HG03378 (cell line): ENCODE measurements at regions not wholly inside any gene's neighbourhood (a gene's known extent, or its start where the extent isn't known, plus 50 kb on each side); places are given as distances from the start of the nearest gene placed in this dataset.

Experiments used
- ATAC-seq: cut with Tn5 transposase; IDR thresholded peaks from one replicate; pipeline ENCODE4 v1.9.1; 2021; ENCODE audit warnings: mild to moderate bottlenecking, moderate library complexity; ENCODE audit not compliant: unreplicated experiment

DNA sequence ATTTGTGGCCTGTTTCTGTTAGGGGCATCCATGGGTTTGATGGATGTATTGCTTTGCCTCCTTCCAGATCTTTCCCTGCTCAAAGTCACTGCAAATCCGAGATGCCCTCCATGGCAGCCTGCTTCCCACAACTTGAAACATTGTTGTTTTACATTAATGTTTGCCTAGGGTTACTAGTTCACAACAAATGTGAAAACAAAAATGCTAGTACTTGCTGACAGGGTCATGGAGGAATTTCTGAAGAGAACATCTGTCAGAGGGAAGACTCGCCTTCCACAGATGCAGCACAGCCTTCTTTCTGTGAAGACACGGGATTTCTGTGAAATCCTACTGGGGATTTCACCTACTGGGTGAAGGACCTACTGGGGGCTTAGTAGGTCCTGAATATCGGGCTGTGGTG, 260.0 kb upstream of the FN1 start:
- no peak for ATAC-seq

DNA sequence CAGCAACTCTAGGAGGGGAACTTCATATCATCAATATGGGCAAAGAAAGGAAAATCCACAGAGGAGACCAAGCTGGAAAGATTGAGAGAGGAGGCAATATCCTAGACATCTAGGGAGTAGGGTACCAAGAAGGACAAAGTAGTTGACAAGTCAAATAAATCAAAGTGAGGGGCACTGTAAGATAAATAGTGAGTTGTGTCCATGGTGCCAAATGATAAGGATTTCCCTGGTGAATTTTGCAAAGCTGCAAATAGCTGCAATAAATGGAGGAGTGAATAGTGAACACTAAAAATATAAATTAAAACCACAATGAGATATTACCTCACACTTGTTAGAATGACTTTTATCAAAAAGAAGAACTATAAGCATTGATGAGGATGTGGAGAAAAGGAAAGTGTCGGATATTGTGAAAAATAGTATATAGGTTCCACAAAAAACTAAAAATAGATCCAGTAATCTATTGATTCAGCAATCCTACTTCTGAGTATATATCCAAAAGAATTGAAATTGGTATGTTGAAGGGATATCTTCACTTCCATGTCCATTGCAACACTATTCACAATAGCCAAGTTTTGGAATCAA, 258.2 kb upstream of the FN1 start:
- ATAC-seq = no peak

DNA sequence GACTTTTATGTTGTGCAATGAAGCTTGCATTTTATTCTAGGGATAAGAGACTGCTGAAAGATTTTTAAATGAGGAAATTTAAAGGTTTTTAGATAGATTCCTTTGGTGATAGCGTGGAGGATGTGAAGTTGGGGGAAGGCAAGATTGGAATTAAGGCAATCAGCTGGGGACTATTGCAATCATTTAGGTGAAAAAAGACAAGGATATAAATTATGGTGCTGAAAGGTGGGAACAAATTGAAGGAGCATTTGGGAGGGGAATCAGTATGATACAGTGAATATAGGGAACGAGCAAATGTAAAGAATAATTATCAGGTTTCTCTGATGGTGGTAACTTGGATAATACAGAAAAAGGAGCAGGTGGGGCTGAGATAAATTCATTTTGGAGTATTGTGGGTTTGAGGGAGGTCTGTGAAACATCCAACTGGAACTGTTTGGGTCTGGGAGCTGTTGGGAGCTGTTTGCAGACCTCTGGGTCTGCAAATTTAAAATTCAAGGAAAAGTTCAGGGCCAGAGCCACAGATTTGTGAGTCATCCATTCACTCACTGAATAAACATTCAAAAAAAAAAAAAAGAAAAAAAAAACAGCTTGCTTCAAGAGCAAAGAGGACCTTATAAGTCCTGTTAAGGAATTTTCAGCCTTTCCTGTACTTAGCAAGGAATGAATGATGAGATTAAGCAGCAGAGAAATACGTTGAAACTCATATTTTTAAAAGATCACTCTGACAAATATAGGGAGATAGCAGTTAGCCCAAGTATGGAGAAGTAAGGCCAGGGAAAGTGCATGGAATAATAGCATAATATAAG, 257.5 kb upstream of the FN1 start:
- ATAC-seq = no peak

DNA sequence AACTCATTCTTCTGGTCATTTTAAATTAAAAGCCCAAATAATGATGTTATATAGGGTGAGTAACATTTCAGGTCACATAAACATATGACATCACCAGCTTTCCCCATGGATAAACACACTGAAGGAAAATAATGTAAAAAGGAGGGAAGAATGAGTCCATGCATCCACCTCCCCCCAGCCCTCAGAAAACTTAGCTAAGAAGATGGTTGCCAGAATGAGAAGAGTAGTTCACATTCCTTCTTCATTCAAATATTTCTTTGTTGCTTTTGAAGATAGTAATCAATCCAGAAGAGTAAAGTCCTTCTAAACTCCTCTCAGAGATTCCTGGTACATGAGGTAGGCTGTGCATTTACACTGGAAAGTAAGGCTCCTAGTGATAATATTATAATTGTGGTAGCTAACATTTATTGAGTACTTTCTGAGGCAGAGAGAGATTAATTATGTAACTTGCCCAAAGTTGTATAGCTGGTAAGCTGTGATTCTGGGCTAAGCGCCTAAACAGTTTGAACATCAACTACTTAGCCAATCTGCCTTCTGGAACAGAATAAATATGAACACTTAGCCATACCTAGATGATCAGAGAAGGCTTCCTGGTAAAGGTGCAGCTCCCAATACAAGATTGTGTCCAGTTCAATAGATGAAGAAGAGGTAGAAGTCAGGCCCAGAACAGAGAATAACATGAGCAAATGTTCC, 256.7 kb upstream of the FN1 start:
- ATAC-seq = no peak

DNA sequence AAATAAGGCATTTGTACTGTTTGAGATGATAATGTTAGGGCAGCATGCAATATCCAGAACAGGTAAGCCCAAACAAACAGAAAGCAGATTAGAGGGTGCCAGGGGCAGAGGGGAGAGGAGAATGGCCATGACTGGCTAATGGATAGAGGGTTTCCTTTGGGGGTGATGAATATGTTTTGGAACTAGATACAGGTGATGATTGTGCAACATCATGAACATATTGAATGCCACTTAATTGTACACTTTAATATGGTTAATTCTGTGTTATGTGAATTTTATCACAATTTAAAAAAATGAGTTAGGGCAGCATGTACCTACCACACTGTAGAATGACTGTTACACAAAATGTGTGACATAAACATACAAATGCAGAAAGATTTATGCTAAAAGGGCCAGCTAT, 255.5 kb upstream of the FN1 start:
- no peak for ATAC-seq

DNA sequence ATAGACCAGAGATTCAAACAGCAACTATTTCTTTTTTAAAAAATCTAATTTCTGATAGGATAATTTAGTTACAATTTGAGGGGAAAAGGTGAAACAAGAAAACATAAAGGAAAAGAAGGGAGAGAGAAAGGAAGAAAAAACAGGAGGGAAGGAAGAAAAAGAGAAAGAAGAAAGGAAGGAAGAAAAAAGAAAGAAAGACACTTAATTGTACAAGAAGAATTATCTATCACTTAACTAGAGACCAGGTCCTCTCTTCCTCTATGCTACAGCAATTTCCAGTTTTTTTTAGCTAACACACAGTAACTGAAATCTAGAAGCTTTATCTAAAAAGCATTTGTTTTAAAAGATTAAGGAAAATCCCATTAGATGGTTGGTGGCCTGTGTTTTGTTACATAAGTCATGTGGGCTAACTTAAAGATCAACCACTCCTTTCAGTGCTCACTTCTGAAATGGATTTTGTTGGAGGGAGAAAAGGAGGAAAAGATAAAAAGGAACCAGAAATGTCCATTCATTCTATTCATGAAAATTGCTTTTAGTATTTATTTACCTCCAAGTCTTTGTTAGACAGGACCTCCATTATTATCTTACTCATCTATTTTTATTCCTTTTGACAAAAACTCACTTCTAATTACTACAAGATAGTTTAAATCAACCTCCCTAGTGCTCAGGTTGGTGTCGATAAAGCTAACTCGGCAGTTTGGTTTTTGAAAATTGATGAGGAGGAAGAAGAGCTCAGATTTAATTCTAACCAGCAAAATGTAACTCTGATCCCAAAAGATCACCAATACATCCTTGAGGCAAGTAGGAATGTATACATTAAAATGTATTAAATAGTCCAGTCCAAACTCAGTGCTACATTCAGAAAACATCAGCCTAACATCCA, 251.5 kb upstream of the FN1 start:
- ATAC-seq = no peak

DNA sequence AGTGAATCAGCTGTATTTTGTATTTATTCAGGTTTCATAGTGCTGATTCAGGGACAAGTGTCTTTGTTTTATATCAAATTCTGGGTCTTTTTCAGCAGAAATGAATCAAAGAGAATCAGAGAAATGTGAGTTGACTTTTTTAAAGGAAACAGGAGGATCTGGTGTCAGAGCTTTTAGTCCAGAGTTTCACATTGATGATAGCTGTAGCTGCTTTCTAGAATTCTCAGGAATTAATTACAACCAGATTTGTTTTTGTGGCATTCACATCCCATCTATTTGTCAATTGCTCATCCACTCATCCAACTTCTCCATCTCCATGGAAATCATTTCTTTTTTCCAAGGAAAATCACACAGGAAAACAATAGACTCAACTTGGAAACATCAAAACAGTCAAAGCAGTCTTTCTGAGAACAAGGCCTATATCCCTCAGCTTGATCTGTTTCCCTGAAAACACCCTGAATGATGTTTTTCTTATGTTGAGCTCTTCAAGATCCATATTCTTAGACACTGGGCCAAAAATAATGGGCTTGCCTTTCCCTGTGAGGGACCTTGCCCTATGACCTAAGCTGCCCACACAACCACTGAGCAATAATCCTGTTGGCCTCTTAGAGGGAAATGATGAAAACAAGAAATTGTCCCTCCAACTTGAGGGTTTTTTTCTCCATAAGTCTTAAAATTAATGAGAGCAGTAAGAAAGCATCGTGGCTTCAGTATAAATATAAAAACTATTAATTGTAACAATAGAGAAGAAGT, 249.5 kb upstream of the FN1 start:
- ATAC-seq = no peak

DNA sequence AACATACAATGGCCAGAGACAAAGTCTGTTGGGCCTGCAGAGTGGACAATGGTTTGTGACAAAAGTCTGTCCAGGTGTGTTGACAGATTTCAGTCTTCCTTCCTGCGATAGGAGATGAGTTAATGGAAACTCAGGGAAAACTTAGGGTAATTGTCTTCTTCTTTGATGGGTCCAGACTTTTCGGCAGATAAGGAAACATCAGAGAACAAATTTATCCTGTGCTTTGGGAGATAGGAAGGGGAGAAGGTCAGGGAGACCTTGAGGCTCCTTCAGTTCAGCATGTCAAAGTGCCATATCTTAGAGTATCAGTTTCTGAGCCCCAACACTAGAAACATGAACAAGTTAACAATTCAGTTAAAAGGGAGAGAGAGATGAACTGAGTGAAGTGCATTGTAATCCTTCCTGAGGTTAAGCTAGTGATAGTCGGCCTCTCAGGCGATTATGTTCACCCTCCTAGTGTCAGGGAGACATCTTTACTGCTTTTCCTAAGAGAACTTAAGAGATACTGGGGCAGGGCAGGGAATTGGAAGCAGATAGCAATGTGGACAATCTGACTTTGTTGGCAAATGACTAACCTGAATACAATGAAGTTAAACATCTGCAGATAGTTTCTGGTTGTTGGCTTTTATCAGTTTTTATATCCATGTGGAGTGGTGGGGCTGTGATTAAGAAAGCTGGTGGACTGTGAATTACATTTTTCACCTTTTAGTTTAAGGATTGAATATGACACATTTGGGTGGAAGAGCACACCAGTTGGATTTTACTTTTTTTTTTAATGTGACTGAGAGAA, 248.8 kb upstream of the FN1 start:
- no peak for ATAC-seq

DNA sequence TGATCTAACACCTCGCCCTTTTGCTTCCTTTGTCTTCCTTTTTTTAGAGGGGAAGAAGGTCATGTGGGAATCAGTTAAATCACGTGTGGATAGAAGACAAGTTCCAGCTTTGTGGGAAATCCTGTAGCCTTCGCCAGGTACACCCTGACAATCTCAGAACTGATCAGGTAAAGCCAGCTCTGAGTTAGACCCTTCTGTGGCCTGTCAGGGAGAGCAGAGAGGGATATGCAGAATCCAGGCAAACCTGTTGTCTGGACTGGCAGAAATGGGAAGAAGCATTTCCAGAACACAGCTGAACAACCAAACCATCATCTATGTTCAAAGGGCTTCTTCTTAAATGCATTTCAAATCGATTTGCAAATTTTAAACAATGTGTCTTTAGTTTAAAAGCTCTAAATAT, 247.4 kb upstream of the FN1 start:
- no peak for ATAC-seq

DNA sequence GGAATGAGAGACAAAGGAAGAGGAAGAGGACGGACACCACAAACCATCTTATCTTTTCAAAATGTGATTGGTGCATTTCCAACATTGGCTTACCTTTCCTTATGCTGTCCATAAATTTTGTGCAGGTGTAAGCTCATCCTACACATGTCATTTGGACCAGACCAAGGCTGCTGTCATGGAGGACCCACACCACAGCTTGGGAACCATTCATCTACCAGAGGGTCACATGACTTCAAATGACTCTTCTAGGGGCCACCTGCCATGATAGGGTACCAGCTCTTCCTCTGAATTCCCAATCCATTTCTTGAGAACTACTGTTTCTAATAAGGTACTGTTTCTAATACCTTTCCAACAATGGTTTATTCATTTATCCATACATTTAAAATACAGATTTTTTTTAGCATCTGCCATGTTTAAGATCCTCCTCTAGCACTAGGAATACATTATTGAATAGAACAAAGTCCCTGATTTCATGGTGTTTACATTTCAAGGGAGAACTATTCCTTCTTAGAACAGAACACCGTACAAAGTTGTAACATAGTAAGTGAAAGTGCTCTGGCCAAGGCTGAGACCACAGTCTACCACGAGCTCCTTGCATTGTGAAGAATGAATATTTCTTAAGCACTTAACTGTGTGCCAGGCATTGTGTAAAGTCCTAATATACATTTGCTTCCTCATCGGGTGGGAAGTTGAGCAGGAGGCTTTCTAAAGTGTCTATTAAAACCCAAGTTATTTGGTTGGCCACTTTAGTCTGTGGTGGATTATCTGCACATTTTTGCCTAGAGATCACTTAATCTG, 246.1 kb upstream of the FN1 start:
- no peak for ATAC-seq

DNA sequence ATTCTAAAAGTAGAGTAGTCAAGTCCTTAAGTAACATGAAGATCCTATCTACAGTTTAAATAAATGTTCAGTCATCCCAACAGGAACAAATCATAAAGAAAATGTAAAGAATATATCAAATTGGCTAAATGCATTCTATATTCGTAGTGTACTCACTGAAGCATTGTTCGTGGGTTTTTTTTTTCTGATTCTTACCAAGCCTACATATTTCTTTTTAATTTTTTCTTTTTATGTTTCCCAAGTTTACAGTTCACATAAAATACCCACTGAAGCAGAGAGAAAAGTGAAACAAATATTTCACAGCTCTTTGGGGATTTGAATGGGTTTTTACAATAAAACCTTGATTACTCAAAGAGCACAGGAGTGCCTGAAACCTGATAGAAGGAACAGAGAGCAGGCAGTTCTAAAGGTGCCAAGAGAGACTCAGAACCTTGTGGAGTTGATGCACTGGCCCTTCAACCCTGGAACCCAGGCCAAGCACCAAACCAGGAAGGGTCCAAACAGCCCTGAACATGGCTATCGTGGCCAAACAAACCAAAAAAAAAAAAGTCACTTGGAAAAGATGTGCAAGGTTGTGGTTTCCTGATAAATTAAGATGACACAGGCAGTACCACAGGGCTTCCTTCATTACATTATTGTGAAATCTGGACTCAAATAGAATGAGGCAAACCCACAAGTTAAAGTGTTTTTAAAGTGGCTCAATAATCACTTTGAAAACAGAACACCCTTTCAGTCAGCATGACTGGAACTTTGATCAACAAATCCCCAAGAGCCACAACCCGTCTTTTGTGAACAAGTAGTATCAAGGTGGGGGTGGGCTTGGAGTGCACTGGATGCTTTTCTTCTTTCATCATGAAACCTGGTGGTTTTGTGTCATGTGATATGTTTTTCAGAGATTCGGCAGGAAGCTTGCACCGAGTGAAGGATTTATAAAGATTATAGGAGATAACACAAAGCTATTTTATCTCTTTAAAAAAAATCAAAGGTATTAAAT, 245.0 kb upstream of the FN1 start:
- no peak for ATAC-seq

DNA sequence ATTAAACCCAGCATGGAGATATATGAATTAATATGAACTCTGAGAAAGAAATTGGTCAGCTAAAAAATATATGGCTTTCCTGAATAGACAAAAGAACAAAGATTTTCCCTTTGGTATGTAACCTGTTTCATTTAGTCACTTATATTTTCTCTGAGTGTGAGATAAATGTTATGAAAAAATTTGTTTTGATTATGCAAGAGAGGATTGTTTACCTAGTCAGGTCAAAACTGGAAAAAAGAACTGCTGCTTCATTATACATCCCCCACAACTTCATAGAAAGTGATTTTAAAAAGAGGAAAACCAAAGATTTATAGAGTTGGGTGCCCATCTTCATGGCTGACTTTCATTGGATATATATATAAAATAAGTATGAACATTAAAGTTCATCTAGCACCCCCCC, 242.2 kb upstream of the FN1 start:
- no peak for ATAC-seq

DNA sequence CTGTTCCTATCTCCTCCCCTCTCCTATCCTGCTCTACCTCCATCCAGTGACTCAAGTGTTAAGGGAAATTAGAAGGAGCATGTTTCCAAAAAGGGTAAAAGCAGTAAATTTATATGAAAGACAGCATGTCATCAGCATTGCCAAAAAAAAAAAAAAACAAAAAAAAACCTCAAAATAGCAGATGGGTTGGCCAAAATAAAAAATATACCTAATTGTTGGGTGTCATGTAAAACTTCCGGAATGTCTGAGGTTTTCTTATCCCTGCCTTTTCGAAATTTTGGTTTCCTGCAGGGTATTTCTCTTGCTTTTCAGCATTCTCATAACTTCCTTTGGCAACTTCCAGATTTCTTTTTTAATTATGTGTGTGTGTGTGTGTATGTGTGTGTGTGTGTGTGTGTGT, 241.6 kb upstream of the FN1 start:
- ATAC-seq = no peak

DNA sequence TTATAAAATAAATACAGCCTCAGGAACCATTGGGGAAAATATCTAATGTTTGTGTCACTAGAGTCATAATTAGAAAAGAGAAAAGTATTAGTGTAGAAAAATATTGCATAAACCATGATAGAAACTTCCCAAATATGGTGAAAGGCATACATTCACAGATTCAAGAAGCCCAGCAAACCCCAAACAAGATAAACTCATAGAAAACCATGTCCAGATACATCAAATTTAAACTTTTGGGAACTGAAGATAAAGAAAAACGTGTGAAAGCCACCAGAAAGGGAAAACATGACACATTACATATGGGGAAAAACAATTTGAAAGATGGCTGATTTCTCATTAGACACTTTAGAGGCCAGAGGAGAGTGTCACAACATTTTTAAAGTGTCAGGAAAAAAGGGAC, 236.5 kb upstream of the FN1 start:
- ATAC-seq = no peak

DNA sequence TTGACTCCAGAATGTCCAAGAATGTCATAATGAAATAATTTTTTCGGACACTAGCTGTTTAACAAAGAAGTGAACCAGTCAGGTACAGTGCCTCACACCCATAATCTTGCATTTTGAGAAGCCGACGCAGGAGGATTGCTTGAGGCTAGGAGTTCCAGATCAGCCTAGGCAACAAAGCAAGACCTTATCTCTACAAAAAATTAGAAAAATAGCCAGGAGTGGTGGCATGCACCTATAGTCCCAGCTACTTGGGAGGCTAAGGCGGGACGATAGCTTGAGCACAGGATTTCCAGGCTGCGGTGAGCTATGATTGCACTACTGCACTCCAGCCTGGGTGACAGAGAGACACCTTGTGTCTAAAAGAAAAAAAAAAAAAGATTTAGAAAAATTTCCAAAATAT, 235.8 kb upstream of the FN1 start:
- no peak for ATAC-seq

DNA sequence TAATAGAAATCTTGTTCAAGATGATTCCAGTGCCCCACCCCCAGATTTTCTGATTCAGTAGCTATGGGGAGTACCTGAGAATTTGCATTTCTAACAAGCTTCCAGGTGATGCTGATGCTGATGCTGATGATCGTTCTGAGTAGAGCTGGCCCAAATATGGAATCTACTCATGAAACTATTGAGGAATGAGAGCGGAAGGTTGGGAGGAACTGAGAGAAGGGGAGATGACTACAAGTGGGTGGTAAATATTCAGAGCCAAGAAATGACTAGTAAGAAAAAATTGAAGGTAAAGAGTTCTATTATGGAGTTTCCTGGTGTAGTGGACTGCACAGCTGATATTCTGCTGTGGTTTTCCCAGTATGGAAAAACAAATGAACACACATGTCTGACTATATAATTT, 235.4 kb upstream of the FN1 start:
- ATAC-seq = no peak

DNA sequence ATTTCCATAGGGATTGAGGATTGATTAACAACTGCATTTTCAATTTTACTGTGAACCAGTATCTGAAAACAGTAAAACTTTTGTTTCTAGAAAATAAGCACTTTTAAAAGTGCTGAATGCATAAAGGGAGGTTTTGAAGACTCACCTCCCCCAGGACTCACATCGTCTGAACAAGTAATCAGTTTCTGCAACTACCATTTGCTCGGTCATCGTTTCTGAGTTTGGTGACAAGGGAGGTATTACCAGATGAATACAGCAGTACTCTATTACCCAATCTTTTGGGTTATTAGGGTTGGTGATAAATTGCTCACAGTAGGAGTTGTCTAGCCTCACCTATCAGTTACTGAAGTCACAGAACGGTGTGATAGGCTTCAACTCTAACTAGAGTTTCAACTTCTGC, 234.5 kb upstream of the FN1 start:
- ATAC-seq = no peak

DNA sequence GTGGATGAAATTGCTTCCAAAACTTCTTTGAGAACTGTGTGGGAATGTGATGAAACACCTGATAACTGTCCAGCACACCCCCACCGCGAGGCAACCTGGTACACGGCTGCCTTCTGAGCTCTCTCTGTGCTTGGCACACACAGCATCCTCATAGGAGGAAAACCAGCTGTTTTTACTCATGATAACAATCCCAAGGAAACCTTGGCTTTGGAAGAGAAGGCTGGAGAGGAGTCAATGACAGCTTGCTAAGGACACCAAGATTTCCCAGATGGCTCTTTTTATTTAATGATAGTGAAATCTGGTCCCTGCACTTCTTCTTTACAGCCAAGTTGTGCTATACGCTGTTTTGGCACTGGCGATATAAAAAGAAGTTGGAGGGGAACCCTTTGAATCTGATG, 232.5 kb upstream of the FN1 start:
- no peak for ATAC-seq
